IMR-90 (cell line): ENCODE measurements at regions not wholly inside any gene's neighbourhood (a gene's known extent, or its start where the extent isn't known, plus 50 kb on each side); places are given as distances from the start of the nearest gene placed in this dataset.

ENCODE experiments used
- ATAC-seq: fragments of 200-7000 bp; cut with Tn5 transposase; 2 replicates; pipeline ENCODE4 v1.9.1; 2020; ENCODE audit warnings: low read depth, mild to moderate bottlenecking, moderate library complexity
- BruUV-seq: library from RNA; stranded (reverse); fragments of 400-500 nt; replicated peaks from 2 replicates; lab custom pipeline; 2021; lab: Mats Ljungman, UMichigan
- CTCF ChIA-PET: fragments of 300-600 bp; formaldehyde crosslinking; extraction: SDS; loops from one replicate; lab custom pipeline; 2021; ENCODE audit warnings: antibody characterized with exemption; lab: Yijun Ruan, JAX
- POLR2A ChIA-PET: fragments of 300-600 bp; sonication (Branson Sonifier 250); formaldehyde crosslinking; loops from one replicate; lab custom pipeline; 2022; ENCODE audit warnings: antibody characterized with exemption; ENCODE audit not compliant: unreplicated experiment; lab: Charles Lee
- DNase-seq: peaks from one replicate; pipeline ENCODE4 v3.0.0; 2013
- H2AFZ ChIP-seq: replicated peaks from 2 replicates; pipeline ENCODE3; 2013; ENCODE audit warnings: low read length, mild to moderate bottlenecking; ENCODE audit not compliant: poor library complexity
- H2AK5ac ChIP-seq: 2 replicates; pipeline ENCODE4 v1.6.1; 2013; ENCODE audit warnings: low read depth, low read length, inconsistent platforms
- H2AK9ac ChIP-seq: replicated peaks from 2 replicates; pipeline ENCODE3; 2013; ENCODE audit warnings: mild to moderate bottlenecking, low read depth, low read length, moderate library complexity; ENCODE audit not compliant: poor library complexity
- H2BK120ac ChIP-seq: 2 replicates; pipeline ENCODE4 v1.6.1; 2013; ENCODE audit warnings: low read depth, low read length, inconsistent platforms
- H2BK15ac ChIP-seq: 3 replicates; pipeline ENCODE4 v1.6.1; 2013; ENCODE audit warnings: low read depth, low read length, inconsistent platforms
- H2BK20ac ChIP-seq: 2 replicates; pipeline ENCODE4 v1.6.1; 2013; ENCODE audit warnings: low read depth, mild to moderate bottlenecking, inconsistent platforms, low read length, moderate library complexity
- H2BK5ac ChIP-seq: 2 replicates; pipeline ENCODE4 v1.6.1; 2013; ENCODE audit warnings: mild to moderate bottlenecking, low read depth, low read length, inconsistent platforms; ENCODE audit not compliant: poor library complexity, severe bottlenecking
- H3K14ac ChIP-seq: replicated peaks from 2 replicates; pipeline ENCODE4 v1.6.1; 2013; ENCODE audit warnings: low read depth, low read length, inconsistent platforms
- H3K18ac ChIP-seq: 2 replicates; pipeline ENCODE4 v1.6.1; 2013; ENCODE audit warnings: low read depth, low read length, control low read depth
- H3K23ac ChIP-seq: 2 replicates; pipeline ENCODE4 v1.6.1; 2013; ENCODE audit warnings: low read depth, low read length, inconsistent platforms
- H3K27ac ChIP-seq: 2 replicates; pipeline ENCODE4 v1.5.1; 2013; ENCODE audit warnings: mild to moderate bottlenecking, control low read depth, low read length; ENCODE audit not compliant: insufficient read depth
- H3K27me3 ChIP-seq: 2 replicates; pipeline ENCODE4 v1.6.1; 2013; ENCODE audit warnings: low read length; ENCODE audit not compliant: control insufficient read depth, insufficient read depth
- H3K36me3 ChIP-seq: 2 replicates; pipeline ENCODE4 v1.6.1; 2013; ENCODE audit warnings: low read length, mixed read lengths; ENCODE audit not compliant: control insufficient read depth, insufficient read depth
- H3K4ac ChIP-seq: 2 replicates; pipeline ENCODE4 v1.6.1; 2013; ENCODE audit warnings: low read depth, low read length, inconsistent platforms
- H3K4me1 ChIP-seq: 2 replicates; pipeline ENCODE4 v1.6.1; 2013; ENCODE audit warnings: low read length, mixed read lengths; ENCODE audit not compliant: control insufficient read depth, insufficient read depth
- H3K4me2 ChIP-seq: 2 replicates; pipeline ENCODE4 v1.6.1; 2013; ENCODE audit warnings: low read depth, mild to moderate bottlenecking, control low read depth, low read length, moderate library complexity
- H3K4me3 ChIP-seq: 2 replicates; pipeline ENCODE4 v1.5.1; 2013; ENCODE audit warnings: low read depth, mild to moderate bottlenecking, control low read depth, low read length, moderate library complexity; ENCODE audit not compliant: insufficient read depth
- H3K56ac ChIP-seq: 2 replicates; pipeline ENCODE4 v1.6.1; 2013; ENCODE audit warnings: low read length, inconsistent platforms; ENCODE audit not compliant: insufficient read depth; ENCODE audit errors: extremely low read depth
- H3K79me1 ChIP-seq, 2 experiments: 2 replicates each; pipeline ENCODE4 v1.6.1; 2013; ENCODE audit warnings: low read length in 2 of 2, inconsistent platforms in 1 of 2, low read depth in 1 of 2
- H3K9ac ChIP-seq: 2 replicates; pipeline ENCODE4 v1.6.1; 2013; ENCODE audit warnings: low read depth, low read length, control low read depth
- H3K9me1 ChIP-seq: 2 replicates; pipeline ENCODE4 v1.6.1; 2013; ENCODE audit warnings: low read length, inconsistent platforms; ENCODE audit not compliant: insufficient read depth
- H3K9me3 ChIP-seq: 2 replicates; pipeline ENCODE4 v1.6.1; 2013; ENCODE audit warnings: low read length; ENCODE audit not compliant: control insufficient read depth, insufficient read depth
- H4K20me1 ChIP-seq: 2 replicates; pipeline ENCODE4 v1.6.1; 2013; ENCODE audit warnings: low read length, inconsistent platforms; ENCODE audit not compliant: insufficient read depth
- H4K5ac ChIP-seq: 2 replicates; pipeline ENCODE4 v1.6.1; 2013; ENCODE audit warnings: mild to moderate bottlenecking, low read depth, low read length, control low read depth
- H4K8ac ChIP-seq, 2 experiments: 2 replicates each; pipeline ENCODE4 v1.6.1; 2013; ENCODE audit warnings: low read depth in 2 of 2, low read length in 2 of 2, control low read depth in 1 of 2, inconsistent platforms in 1 of 2
- H4K91ac ChIP-seq: 2 replicates; pipeline ENCODE4 v1.6.1; 2013; ENCODE audit warnings: low read depth, low read length, inconsistent platforms; ENCODE audit not compliant: insufficient read depth
- BHLHE40 ChIP-seq: fragments of 150-350 bp; IDR thresholded peaks from 2 replicates; pipeline ENCODE4 v1.6.1; 2016; ENCODE audit warnings: mild to moderate bottlenecking, low read depth, low read length
- CEBPB ChIP-seq: IDR thresholded peaks from 2 replicates; pipeline ENCODE4 v1.6.1; 2012; ENCODE audit warnings: low read depth, low read length, improper control_type of control experiment
- CHD1 ChIP-seq: IDR thresholded peaks from 2 replicates; pipeline ENCODE4 v1.6.1; 2012; ENCODE audit warnings: low read depth, low read length, improper control_type of control experiment
- FOS ChIP-seq: fragments of 150-350 bp; IDR thresholded peaks from 2 replicates; pipeline ENCODE4 v1.6.1; 2016; ENCODE audit warnings: low read depth, low read length
- MAFK ChIP-seq: IDR thresholded peaks from 2 replicates; pipeline ENCODE4 v1.6.1; 2012; ENCODE audit warnings: low read depth, low read length, improper control_type of control experiment
- MAZ ChIP-seq: IDR thresholded peaks from 2 replicates; pipeline ENCODE4 v1.6.1; 2012; ENCODE audit warnings: low read depth, mild to moderate bottlenecking, low read length, improper control_type of control experiment, moderate library complexity, borderline replicate concordance
- MXI1 ChIP-seq: IDR thresholded peaks from 2 replicates; pipeline ENCODE4 v1.6.1; 2012; ENCODE audit warnings: low read depth, mild to moderate bottlenecking, low read length, moderate library complexity, borderline replicate concordance
- NFE2L2 ChIP-seq: fragments of 150-350 bp; IDR thresholded peaks from 2 replicates; pipeline ENCODE4 v1.6.1; 2016; ENCODE audit warnings: low read depth, mild to moderate bottlenecking, low read length
- POLR2A ChIP-seq: IDR thresholded peaks from 2 replicates; pipeline ENCODE4 v1.6.1; 2012; ENCODE audit warnings: mild to moderate bottlenecking, low read depth, low read length
- RAD21 ChIP-seq: IDR thresholded peaks from 2 replicates; pipeline ENCODE4 v1.6.1; 2012; ENCODE audit warnings: low read length, improper control_type of control experiment
- RCOR1 ChIP-seq: IDR thresholded peaks from 2 replicates; pipeline ENCODE4 v1.6.1; 2012; ENCODE audit warnings: mild to moderate bottlenecking, low read length, improper control_type of control experiment; ENCODE audit not compliant: insufficient replicate concordance
- WGBS, 2 experiments: methylation state at CpG; one replicate each; pipeline versions ENCODE4 v1.1.5 to v1.1.7; 2013; ENCODE audit warnings: missing lambda C conversion rate in 2 of 2; ENCODE audit not compliant: insufficient read length in 1 of 2; ENCODE audit errors: extremely low coverage in 2 of 2; 5-methylcytosine and 5-hydroxymethylcytosine counted together
- dilution Hi-C: fragments of 300-500 bp; cut with HindIII; formaldehyde crosslinking; loops from one replicate; pipeline ENCODE4 v1.14.3; 2018; ENCODE audit warnings: low sequenced_read_pairs; ENCODE audit not compliant: unreplicated experiment
- in situ Hi-C: fragments of 300-500 bp; cut with MboI; formaldehyde crosslinking; loops from 3 replicates; pipeline ENCODE4 v1.14.3; 2019; ENCODE audit warnings: low sequenced_read_pairs, inconsistent platforms, mixed read lengths
- intact Hi-C: fragments of 100-400 bp; cut with micrococcal nuclease; formaldehyde crosslinking; loops from 2 replicates; pipeline ENCODE4 v1.10.0; 2022
- TF ChIP-seq, protein P1 (sequence below): fragments of 150-350 bp; IDR thresholded peaks from 2 replicates; pipeline ENCODE4 v1.6.1; 2016; ENCODE audit warnings: low read depth, mild to moderate bottlenecking, low read length, moderate library complexity, borderline replicate concordance
- TF ChIP-seq, protein P2 (sequence below): conservative IDR thresholded peaks from 2 replicates; pipeline ENCODE4 v1.5.1; 2012; ENCODE audit warnings: mild to moderate bottlenecking, low read depth, low read length, improper control_type of control experiment

- Histone ChIP-seq H3K9ac (no peak overlapping the region), H3K23ac (no peak overlapping the region), H2AFZ (no peak overlapping the region), H3K18ac (no peak overlapping the region), H3K4me3 (no peak overlapping the region), H4K91ac (no peak overlapping the region), H3K14ac (no peak overlapping the region), H2BK5ac (no peak overlapping the region), H2BK15ac (no peak overlapping the region), H3K4ac (no peak overlapping the region), H3K4me2 (no peak overlapping the region), H3K9me3 (no peaks in the 10 kb centered on the region), H2AK5ac (no peak overlapping the region), H3K27me3 (no peaks in the 10 kb centered on the region), H3K36me3 (no peaks in the 10 kb centered on the region), H2BK120ac (no peak overlapping the region), H3K4me1 (no peaks in the 10 kb centered on the region), H3K79me1 (no peaks in the 10 kb centered on the region), H2AK9ac (no peak overlapping the region), H4K20me1 (no peaks in the 10 kb centered on the region), H4K8ac (no peak overlapping the region), H3K56ac (no peak overlapping the region), H3K9me1 (no peaks in the 10 kb centered on the region), H2BK20ac (no peak overlapping the region), H3K27ac (no peak overlapping the region), H4K5ac (no peak overlapping the region)
- no peak for ATAC-seq
- POLR2A ChIA-PET, result no interaction called here
- no TSS peak for BruUV-seq
- CTCF ChIA-PET, result no interaction called here
- TF ChIP-seq, protein P1, sequence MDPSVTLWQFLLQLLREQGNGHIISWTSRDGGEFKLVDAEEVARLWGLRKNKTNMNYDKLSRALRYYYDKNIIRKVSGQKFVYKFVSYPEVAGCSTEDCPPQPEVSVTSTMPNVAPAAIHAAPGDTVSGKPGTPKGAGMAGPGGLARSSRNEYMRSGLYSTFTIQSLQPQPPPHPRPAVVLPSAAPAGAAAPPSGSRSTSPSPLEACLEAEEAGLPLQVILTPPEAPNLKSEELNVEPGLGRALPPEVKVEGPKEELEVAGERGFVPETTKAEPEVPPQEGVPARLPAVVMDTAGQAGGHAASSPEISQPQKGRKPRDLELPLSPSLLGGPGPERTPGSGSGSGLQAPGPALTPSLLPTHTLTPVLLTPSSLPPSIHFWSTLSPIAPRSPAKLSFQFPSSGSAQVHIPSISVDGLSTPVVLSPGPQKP, result no peak
- TF ChIP-seq CHD1, result no peak
- TF ChIP-seq CEBPB, result no peak
- TF ChIP-seq RCOR1, result no peak
- TF ChIP-seq POLR2A, result no peak
- TF ChIP-seq MAFK, result no peak
- no peak for TF ChIP-seq MAZ
- TF ChIP-seq, protein P2, sequence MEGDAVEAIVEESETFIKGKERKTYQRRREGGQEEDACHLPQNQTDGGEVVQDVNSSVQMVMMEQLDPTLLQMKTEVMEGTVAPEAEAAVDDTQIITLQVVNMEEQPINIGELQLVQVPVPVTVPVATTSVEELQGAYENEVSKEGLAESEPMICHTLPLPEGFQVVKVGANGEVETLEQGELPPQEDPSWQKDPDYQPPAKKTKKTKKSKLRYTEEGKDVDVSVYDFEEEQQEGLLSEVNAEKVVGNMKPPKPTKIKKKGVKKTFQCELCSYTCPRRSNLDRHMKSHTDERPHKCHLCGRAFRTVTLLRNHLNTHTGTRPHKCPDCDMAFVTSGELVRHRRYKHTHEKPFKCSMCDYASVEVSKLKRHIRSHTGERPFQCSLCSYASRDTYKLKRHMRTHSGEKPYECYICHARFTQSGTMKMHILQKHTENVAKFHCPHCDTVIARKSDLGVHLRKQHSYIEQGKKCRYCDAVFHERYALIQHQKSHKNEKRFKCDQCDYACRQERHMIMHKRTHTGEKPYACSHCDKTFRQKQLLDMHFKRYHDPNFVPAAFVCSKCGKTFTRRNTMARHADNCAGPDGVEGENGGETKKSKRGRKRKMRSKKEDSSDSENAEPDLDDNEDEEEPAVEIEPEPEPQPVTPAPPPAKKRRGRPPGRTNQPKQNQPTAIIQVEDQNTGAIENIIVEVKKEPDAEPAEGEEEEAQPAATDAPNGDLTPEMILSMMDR, result no peak
- TF ChIP-seq RAD21, result no peak
- TF ChIP-seq FOS, result no peak
- TF ChIP-seq MXI1, result no peak
- TF ChIP-seq BHLHE40, result no peak
- TF ChIP-seq NFE2L2, result no peak
- DNase-seq, result no peak
- intact Hi-C loops (no loop called here), in situ Hi-C loops (no loop called here), dilution Hi-C loops (no loop called here)
- WGBS, 2 experiments, result 61% methylated on average over 2 of the region's 13 CpGs; no CpG with 5 or more reads in 1 of the 2 experiments
These were observed 402.0 kb downstream of the MATN1 start for GRCh38 chr1:30321246-30321910.
